ENCODE measurements at regions not wholly inside any gene's neighbourhood (a gene's known extent, or its start where the extent isn't known, plus 50 kb on each side); places are given as distances from the start of the nearest gene placed in this dataset.

GRCh38 chr21:18529254-18529653 is 125.7 kb upstream of the TMPRSS15 start:
- no peak for TF ChIP-seq CTCF (IDR thresholded peaks at IDR 0.05)
- TF ChIP-seq POLR2AphosphoS5 (IDR thresholded peaks at IDR 0.05): no peak
- no peak for TF ChIP-seq EP300 (IDR thresholded peaks at IDR 0.05)
- no peak for TF ChIP-seq POLR2A (IDR thresholded peaks at IDR 0.05; ENCODE audit: low read depth)
